ENCODE measurements at regions not wholly inside any gene's neighbourhood (a gene's known extent, or its start where the extent isn't known, plus 50 kb on each side); places are given as distances from the start of the nearest gene placed in this dataset.

DNA sequence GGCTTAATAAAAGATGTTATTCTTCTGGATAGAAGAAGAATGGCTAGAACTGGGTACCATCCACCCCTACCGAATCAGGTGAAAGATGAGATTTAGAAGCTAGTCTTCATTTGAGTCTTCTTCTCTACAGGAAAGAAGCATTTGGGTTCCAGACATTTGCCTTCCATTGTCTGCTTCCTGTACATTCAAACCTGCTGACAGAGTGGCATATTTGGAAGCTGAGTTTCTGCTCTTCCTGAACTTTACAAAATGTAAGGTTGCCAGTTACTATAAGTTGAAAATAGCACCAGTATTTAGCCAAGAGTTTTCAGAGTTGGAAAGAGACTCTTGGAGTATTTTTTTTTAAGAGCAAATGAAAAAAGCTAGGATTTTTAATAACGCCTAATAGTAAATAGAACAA is 525.4 kb upstream of the TLE4 start:
- no peaks in the 10 kb centered on the region for H3K79me2 ChIP-seq (ENCODE audit: control insufficient read depth in 1 of 2, insufficient read depth in 2 of 2, low read length in 2 of 2)
- H2AK5ac ChIP-seq (ENCODE audit: low read depth, low read length): no peak overlapping the region
- H3K18ac ChIP-seq (ENCODE audit: extremely low read depth, low read length): no peak overlapping the region
- no peak overlapping the region for H3K27ac ChIP-seq (ENCODE audit: low read depth, low read length)
- H3K27me3 ChIP-seq (replicated peaks in 1 of 4; ENCODE audit: control insufficient read depth in 3 of 4, extremely low read depth in 1 of 4, insufficient read depth in 3 of 4, low read length in 3 of 4): no peaks in the 10 kb centered on the region
- H2AFZ ChIP-seq (ENCODE audit: low read length): no peak overlapping the region
- no peak overlapping the region for H3K4me2 ChIP-seq (ENCODE audit: insufficient read depth in 1 of 2, low read depth in 2 of 2, low read length in 2 of 2)
- no peak overlapping the region for H4K91ac ChIP-seq (replicated peaks; ENCODE audit: insufficient read length, low read length)
- WGBS, 2 experiments (ENCODE audit: extremely low coverage in 1 of 2, insufficient coverage in 1 of 2, insufficient read length in 1 of 2, insufficient replicate concordance in 2 of 2, low coverage in 1 of 2, low lambda C conversion rate in 2 of 2, missing lambda C conversion rate in 1 of 2): 78% methylated on average over 2 of the region's 2 CpGs; no CpG with 5 or more reads in 1 of the 2 experiments
- no peak overlapping the region for H2BK20ac ChIP-seq (ENCODE audit: low read length)
- H2BK15ac ChIP-seq (ENCODE audit: low read length): no peak overlapping the region
- H3K36me3 ChIP-seq (ENCODE audit: control insufficient read depth in 2 of 4, insufficient read depth in 4 of 4, low read length in 3 of 4): no peaks in the 10 kb centered on the region
- CTCF ChIA-PET (ENCODE audit: partially characterized antibody): no interaction called here
- H3K9me3 ChIP-seq (ENCODE audit: insufficient read depth in 2 of 2, low read depth in 1 of 2, low read length in 1 of 2): no peaks in the 10 kb centered on the region
- H3K4me3 ChIP-seq (ENCODE audit: extremely low read depth in 1 of 4, insufficient read depth in 2 of 4, low read depth in 3 of 4, low read length in 4 of 4): no peak overlapping the region
- H2BK120ac ChIP-seq (replicated peaks; ENCODE audit: low read depth, low read length): no peak overlapping the region
- H3K9ac ChIP-seq (replicated peaks in 1 of 4; ENCODE audit: extremely low read depth in 1 of 4, low read depth in 3 of 4, low read length in 3 of 4): no peak overlapping the region
- H4K20me1 ChIP-seq (replicated peaks in 1 of 2; ENCODE audit: control insufficient read depth in 1 of 2, insufficient read depth in 2 of 2, low read length in 2 of 2): no peaks in the 10 kb centered on the region
- no peak for FAIRE-seq
- POLR2A ChIA-PET (ENCODE audit: partially characterized antibody): no interaction called here
- no peaks in the 10 kb centered on the region for H3K79me1 ChIP-seq (ENCODE audit: low read depth, low read length)
- H4K8ac ChIP-seq (ENCODE audit: extremely low read depth, insufficient read depth, low read length): no peak overlapping the region
- H3K23ac ChIP-seq (ENCODE audit: insufficient read length): no peak overlapping the region
- H3K4me1 ChIP-seq (replicated peaks in 1 of 4; ENCODE audit: control insufficient read depth in 3 of 4, insufficient read depth in 4 of 4, low read length in 3 of 4): no peaks in the 10 kb centered on the region; a peak in 2 of 7 replicates
- H3K4ac ChIP-seq (replicated peaks; ENCODE audit: insufficient read length, low read depth, low read length): no peak overlapping the region
- H3K14ac ChIP-seq (ENCODE audit: insufficient read length): no peak overlapping the region
- H4K5ac ChIP-seq (ENCODE audit: insufficient read length, low read depth, low read length): no peak overlapping the region
- no peak overlapping the region for H2BK5ac ChIP-seq (ENCODE audit: low read depth, low read length)
- no peaks in the 10 kb centered on the region for H3K23me2 ChIP-seq (ENCODE audit: low read depth, low read length)
- H3K56ac ChIP-seq (replicated peaks; ENCODE audit: insufficient read length, low read depth, low read length): no peak overlapping the region
- H2BK12ac ChIP-seq (ENCODE audit: low read depth, low read length): no peak overlapping the region
- no peak for DNase-seq (ENCODE audit: low read depth in 1 of 2, low spot score in 2 of 2)
- TF ChIP-seq EGR1 (IDR thresholded peaks at IDR 0.05; ENCODE audit: borderline replicate concordance, low read depth, low read length) (no peak), FOSL1 (IDR thresholded peaks at IDR 0.05; ENCODE audit: insufficient read depth, low read depth, low read length) (no peak), HDAC2 (IDR thresholded peaks at IDR 0.05; ENCODE audit: borderline replicate concordance in 1 of 2, low read depth in 2 of 2, low read length in 2 of 2) (no peak), KDM5A (IDR thresholded peaks at IDR 0.05; ENCODE audit: low read length) (no peak), RAD21 (IDR thresholded peaks at IDR 0.05 in 1 of 2, conservative IDR thresholded peaks at IDR 0.05 in 1 of 2; ENCODE audit: low read depth in 2 of 2, low read length in 2 of 2) (no peak), SP4 (IDR thresholded peaks at IDR 0.05; ENCODE audit: low read length) (no peak), CHD1 (IDR thresholded peaks at IDR 0.05; ENCODE audit: low read depth, low read length) (no peak), NRF1 (IDR thresholded peaks at IDR 0.05; ENCODE audit: low read depth, low read length) (no peak), TCF12 (IDR thresholded peaks at IDR 0.05; ENCODE audit: low read depth, low read length) (no peak), RXRA (IDR thresholded peaks at IDR 0.05; ENCODE audit: insufficient read depth, low read depth, low read length) (no peak), TEAD4 (IDR thresholded peaks at IDR 0.05; ENCODE audit: low read depth, low read length) (no peak), CTCF (IDR thresholded peaks at IDR 0.05; ENCODE audit: control extremely low read depth in 1 of 3, insufficient read depth in 1 of 3, low read depth in 1 of 3, low read length in 3 of 3) (no peak)
